ENCODE measurements at regions not wholly inside any gene's neighbourhood (a gene's known extent, or its start where the extent isn't known, plus 50 kb on each side); places are given as distances from the start of the nearest gene placed in this dataset.
"Not testable (repeated sequence)": the region's sequence is repeated elsewhere in the genome, so short reads cannot be mapped to it uniquely, and the experiment has no call there.

GRCh38 chr13:70995338-70995737 is 871.7 kb downstream of the DACH1 start:
- Histone ChIP-seq H3K4me3 (no peak overlapping the region), H3K9me3 (ENCODE audit: low read depth) (no peaks in the 10 kb centered on the region), H3K9me2 (replicated peaks; ENCODE audit: insufficient read depth) (no peaks in the 10 kb centered on the region), H3K4me2 (no peak overlapping the region), H3K36me3 (replicated peaks; ENCODE audit: insufficient read depth, low read depth) (no peaks in the 10 kb centered on the region), H3K79me2 (no peaks in the 10 kb centered on the region), H3K27ac (no peak overlapping the region), H2AFZ (no peak overlapping the region), H4K20me1 (ENCODE audit: insufficient read depth, poor library complexity, severe bottlenecking) (no peaks in the 10 kb centered on the region), H3K27me3 (no peaks in the 10 kb centered on the region), H3K4me1 (ENCODE audit: insufficient read depth) (no peaks in the 10 kb centered on the region)
- no peak for TF ChIP-seq EZH2phosphoT487 (IDR thresholded peaks at IDR 0.05; ENCODE audit: low read depth, severe bottlenecking, unreplicated experiment)
- no peak for TF ChIP-seq EZH2 (IDR thresholded peaks at IDR 0.05; ENCODE audit: borderline replicate concordance)
- no peak for TF ChIP-seq CTCF (IDR thresholded peaks at IDR 0.05; ENCODE audit: poor library complexity)
- WGBS (ENCODE audit: low lambda C conversion rate, missing lambda C conversion rate), result 83% methylated on average over 1 of the region's 1 CpG
- no peak for DNase-seq (ENCODE audit: low spot score)

GRCh38 chr13:70994191-70994590 is 872.8 kb downstream of the DACH1 start:
- Histone ChIP-seq H3K27me3 (no peaks in the 10 kb centered on the region), H3K27ac (no peak overlapping the region), H3K4me2 (no peak overlapping the region), H3K9me3 (ENCODE audit: low read depth) (no peaks in the 10 kb centered on the region), H2AFZ (no peak overlapping the region), H3K9me2 (replicated peaks; ENCODE audit: insufficient read depth) (no peaks in the 10 kb centered on the region), H4K20me1 (ENCODE audit: insufficient read depth, poor library complexity, severe bottlenecking) (no peaks in the 10 kb centered on the region), H3K36me3 (replicated peaks; ENCODE audit: insufficient read depth, low read depth) (no peaks in the 10 kb centered on the region), H3K4me1 (ENCODE audit: insufficient read depth) (no peaks in the 10 kb centered on the region), H3K4me3 (no peak overlapping the region), H3K79me2 (no peaks in the 10 kb centered on the region)
- TF ChIP-seq CTCF (IDR thresholded peaks at IDR 0.05; ENCODE audit: poor library complexity), result no peak
- no peak for TF ChIP-seq EZH2 (IDR thresholded peaks at IDR 0.05; ENCODE audit: borderline replicate concordance)
- no peak for TF ChIP-seq EZH2phosphoT487 (IDR thresholded peaks at IDR 0.05; ENCODE audit: low read depth, severe bottlenecking, unreplicated experiment)
- WGBS (ENCODE audit: low lambda C conversion rate, missing lambda C conversion rate), result 94% methylated on average over 1 of the region's 1 CpG
- no peak for DNase-seq (ENCODE audit: low spot score)

GRCh38 chr13:70987043-70987442 is 878.8 kb upstream of the KLHL1 start:
- Histone ChIP-seq H2AFZ (no peak overlapping the region), H4K20me1 (ENCODE audit: insufficient read depth, poor library complexity, severe bottlenecking) (no peaks in the 10 kb centered on the region), H3K79me2 (no peaks in the 10 kb centered on the region), H3K9me3 (ENCODE audit: low read depth) (no peaks in the 10 kb centered on the region), H3K27me3 (no peaks in the 10 kb centered on the region), H3K4me2 (no peak overlapping the region), H3K4me1 (ENCODE audit: insufficient read depth) (no peaks in the 10 kb centered on the region), H3K4me3 (no peak overlapping the region), H3K36me3 (replicated peaks; ENCODE audit: insufficient read depth, low read depth) (no peaks in the 10 kb centered on the region), H3K27ac (no peak overlapping the region), H3K9me2 (replicated peaks; ENCODE audit: insufficient read depth) (no peaks in the 10 kb centered on the region)
- TF ChIP-seq EZH2 (IDR thresholded peaks at IDR 0.05; ENCODE audit: borderline replicate concordance), result no peak
- TF ChIP-seq CTCF (IDR thresholded peaks at IDR 0.05; ENCODE audit: poor library complexity), result no peak
- no peak for TF ChIP-seq EZH2phosphoT487 (IDR thresholded peaks at IDR 0.05; ENCODE audit: low read depth, severe bottlenecking, unreplicated experiment)
- 90% methylated on average over 6 of the region's 6 CpGs for WGBS (ENCODE audit: low lambda C conversion rate, missing lambda C conversion rate)
- no peak for DNase-seq (ENCODE audit: low spot score)

- H3K4me3 ChIP-seq, result no peak overlapping the region
- no peak for DNase-seq (ENCODE audit: low spot score)
- H3K9me3 ChIP-seq (ENCODE audit: low read depth), result no peaks in the 10 kb centered on the region
- 88% methylated on average over 2 of the region's 2 CpGs for WGBS (ENCODE audit: low lambda C conversion rate, missing lambda C conversion rate)
- no peaks in the 10 kb centered on the region for H3K79me2 ChIP-seq
- H4K20me1 ChIP-seq (ENCODE audit: insufficient read depth, poor library complexity, severe bottlenecking), result no peaks in the 10 kb centered on the region
- no peaks in the 10 kb centered on the region for H3K9me2 ChIP-seq (replicated peaks; ENCODE audit: insufficient read depth)
- no peaks in the 10 kb centered on the region for H3K36me3 ChIP-seq (replicated peaks; ENCODE audit: insufficient read depth, low read depth)
- no peak overlapping the region for H2AFZ ChIP-seq
- H3K27ac ChIP-seq, result no peak overlapping the region
- no peaks in the 10 kb centered on the region for H3K4me1 ChIP-seq (ENCODE audit: insufficient read depth)
- H3K4me2 ChIP-seq, result no peak overlapping the region
- no peaks in the 10 kb centered on the region for H3K27me3 ChIP-seq
- no peak for TF ChIP-seq CTCF (IDR thresholded peaks at IDR 0.05; ENCODE audit: poor library complexity)
- TF ChIP-seq EZH2 (IDR thresholded peaks at IDR 0.05; ENCODE audit: borderline replicate concordance), result no peak
- no peak for TF ChIP-seq EZH2phosphoT487 (IDR thresholded peaks at IDR 0.05; ENCODE audit: low read depth, severe bottlenecking, unreplicated experiment)
Measured at GRCh38 chr13:70985371-70985770, 877.1 kb upstream of the KLHL1 start.

GRCh38 chr13:70981219-70981618 is 873.0 kb upstream of the KLHL1 start:
- H3K4me2 ChIP-seq; H3K27me3 ChIP-seq; H2AFZ ChIP-seq; H3K9me2 ChIP-seq (replicated peaks; ENCODE audit: insufficient read depth); H4K20me1 ChIP-seq (ENCODE audit: insufficient read depth, poor library complexity, severe bottlenecking); H3K4me3 ChIP-seq; H3K4me1 ChIP-seq (ENCODE audit: insufficient read depth); H3K79me2 ChIP-seq; DNase-seq (ENCODE audit: low spot score); H3K27ac ChIP-seq; H3K9me3 ChIP-seq (ENCODE audit: low read depth); H3K36me3 ChIP-seq (replicated peaks; ENCODE audit: insufficient read depth, low read depth): not testable (repeated sequence)

All from hepatocyte (in vitro differentiated cells).